Right ventricle myocardium superior (tissue), 1 donor: ENCODE measurements at regions not wholly inside any gene's neighbourhood (a gene's known extent, or its start where the extent isn't known, plus 50 kb on each side); places are given as distances from the start of the nearest gene placed in this dataset.
"Not testable (repeated sequence)": the region's sequence is repeated elsewhere in the genome, so short reads cannot be mapped to it uniquely, and the experiment has no call there.

Experiments
- ATAC-seq: fragments of 200-7000 bp; cut with Tn5 transposase; one replicate; pipeline ENCODE4 v1.9.1; 2020; ENCODE audit warnings: mild to moderate bottlenecking; ENCODE audit not compliant: poor library complexity
- DNase-seq: peaks from one replicate; pipeline ENCODE4 v3.0.0-alpha.2; 2020
- intact Hi-C: fragments of 100-400 bp; cut with DNase I; formaldehyde crosslinking; loops from one replicate; pipeline ENCODE4 v1.11.2; 2022
- donor health status: DM: no; HTN: yes; CAD: no; lungs with severe emphysema.

DNA sequence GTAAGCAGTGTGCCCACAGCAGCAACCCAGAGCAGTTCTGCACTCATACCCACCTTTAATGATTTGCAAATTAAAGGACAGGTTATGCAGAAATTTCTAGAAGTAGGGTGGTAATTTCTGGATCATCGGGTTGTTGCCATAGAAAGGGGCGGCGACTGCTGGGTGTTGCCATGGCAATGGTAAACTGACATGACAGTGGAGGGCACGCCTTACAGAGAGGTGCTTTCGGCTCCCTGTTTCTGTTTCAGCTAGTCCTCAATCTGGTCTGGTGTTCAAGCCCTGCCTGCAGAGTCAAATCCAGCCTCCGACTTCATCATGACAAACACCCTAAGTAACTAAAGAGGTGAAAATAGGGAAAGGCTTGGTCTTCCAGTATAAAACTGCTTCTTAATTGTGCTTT lies 667.7 kb downstream of the SOCS6 start:
- intact Hi-C loops, result no loop called here
- DNase-seq (no peak), ATAC-seq (no peak)

DNA sequence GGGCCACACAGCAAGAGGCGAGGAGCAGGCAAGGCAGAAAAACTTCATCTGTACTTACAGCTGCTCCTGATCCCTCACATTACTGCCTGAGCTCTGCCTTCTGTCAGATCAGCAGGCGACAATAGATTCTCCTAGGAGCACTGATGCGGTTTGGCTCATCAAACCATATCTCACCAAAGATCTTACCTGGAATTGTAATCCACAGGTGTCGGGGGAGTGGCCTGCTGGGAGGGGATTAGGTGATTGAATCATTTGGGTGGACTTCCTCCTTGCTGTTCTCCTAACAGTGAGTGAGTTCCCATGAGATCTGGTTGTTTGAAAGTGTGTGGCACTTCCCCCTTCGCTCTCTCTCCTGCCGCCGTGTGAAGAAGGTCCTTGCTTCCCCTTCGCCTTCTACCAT lies 647.3 kb downstream of the SOCS6 start:
- no peak for DNase-seq
- intact Hi-C loops, result no loop called here

DNA sequence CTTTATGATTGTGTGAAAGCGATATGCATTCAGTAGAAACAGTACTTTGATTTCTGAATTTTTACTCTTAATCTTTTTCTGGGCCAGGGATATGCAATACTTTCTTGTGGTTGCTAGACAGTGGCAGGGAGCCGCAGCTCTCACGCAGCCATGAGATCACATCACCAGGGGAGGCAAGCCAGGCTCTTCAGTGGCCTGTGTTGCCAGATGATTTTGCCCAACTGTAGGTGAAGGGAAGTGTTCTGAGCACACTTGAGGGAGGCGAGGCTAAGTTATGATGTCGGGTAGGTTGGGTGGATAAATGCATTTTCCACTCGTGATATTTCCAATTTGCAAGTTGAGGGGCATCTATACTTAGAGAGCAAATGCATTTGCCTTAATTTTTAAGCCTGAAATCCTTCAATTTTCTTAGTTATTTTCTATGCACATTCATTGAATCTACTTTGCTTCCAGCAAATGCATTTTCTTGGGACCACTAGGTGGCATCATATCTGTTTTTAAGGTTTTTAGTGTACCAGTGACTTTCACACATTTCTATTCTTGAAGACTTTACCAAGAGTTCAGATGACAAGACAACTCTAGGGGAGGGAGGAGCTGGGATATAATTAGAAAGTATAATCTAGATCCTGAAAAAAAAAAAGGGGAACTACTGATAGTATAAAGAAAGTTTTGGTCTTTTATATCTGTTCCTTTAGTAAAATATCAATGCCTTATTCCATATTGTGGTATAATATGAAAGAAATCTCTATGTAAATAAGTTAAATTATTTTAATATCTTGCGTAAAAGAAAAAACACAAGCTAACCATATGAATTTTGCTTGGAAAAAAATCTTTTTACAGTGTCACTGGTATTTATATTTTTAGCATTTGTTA lies 643.3 kb downstream of the SOCS6 start:
- ATAC-seq, result no peak
- DNase-seq, result no peak
- intact Hi-C loops, result no loop called here

More for the DNA sequence above, 647.3 kb downstream of the SOCS6 start:
- ATAC-seq, result no peak

DNA sequence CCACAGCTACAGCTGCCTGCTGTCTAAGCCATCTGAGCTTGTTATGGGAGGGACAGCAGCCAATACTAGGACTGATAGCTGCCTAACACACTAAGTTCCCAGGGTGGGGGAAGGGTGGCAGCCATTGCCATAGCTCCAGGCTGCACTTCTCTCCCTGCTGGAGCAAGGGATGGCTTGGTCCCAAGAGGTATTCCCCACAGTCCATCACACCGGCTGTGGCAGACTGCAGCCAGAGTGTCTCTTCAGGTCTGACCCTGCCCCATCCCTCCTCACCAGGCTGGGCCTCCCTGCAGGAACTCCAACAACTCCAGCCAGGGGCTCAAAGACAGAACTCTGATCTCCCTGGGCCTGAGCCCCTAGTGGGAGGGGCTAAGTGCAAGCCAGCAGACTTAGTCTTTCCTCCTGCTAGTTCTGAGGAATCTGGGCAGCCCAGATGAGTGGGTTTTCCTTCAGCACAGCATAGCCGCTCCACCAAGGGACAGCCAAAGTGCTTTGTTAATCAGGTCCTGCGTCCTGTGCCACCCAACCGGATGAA lies 632.1 kb downstream of the SOCS6 start:
- DNase-seq (no peak), ATAC-seq (no peak)
- intact Hi-C loops, result no loop called here

DNA sequence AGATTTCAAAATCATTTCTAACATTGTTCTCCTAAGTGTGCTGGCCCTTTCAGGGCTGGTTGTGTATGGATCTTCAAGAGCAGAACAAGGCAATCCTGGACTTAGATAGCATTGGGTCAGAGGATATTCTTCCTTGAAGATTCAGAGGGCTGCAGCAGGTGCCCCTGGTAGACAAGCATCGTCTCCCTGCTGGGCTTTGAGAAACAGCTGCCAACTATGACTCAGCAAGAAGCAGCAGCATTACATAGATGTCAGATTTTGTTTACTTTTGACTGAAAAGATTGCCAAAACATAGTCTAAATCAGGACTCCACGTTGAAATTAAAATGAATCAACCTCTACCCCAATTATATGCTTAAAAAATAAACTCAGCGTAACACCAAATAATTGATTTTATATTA lies 618.8 kb downstream of the SOCS6 start:
- intact Hi-C loops, result no loop called here
- ATAC-seq, result no peak
- DNase-seq, result no peak

DNA sequence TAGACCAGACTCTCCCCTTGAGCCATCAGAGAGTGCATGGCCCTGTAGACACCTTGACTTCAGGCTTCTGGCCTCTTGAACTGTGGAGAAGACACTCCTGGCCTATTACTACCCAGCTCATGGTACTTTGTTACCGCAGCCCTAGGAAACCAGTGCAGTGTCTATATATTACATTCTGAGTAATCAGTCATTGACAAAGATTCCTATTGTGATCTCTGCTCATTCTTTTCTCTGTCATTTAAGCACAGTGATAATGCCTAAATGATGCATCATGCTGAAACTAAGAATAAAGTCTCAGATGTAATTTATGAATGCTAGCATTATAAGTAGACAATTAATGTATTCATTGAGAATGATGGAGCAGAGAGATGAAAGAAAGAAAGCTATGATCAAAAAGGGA lies 603.5 kb downstream of the SOCS6 start:
- DNase-seq (no peak), ATAC-seq (no peak)
- intact Hi-C loops, result no loop called here

DNA sequence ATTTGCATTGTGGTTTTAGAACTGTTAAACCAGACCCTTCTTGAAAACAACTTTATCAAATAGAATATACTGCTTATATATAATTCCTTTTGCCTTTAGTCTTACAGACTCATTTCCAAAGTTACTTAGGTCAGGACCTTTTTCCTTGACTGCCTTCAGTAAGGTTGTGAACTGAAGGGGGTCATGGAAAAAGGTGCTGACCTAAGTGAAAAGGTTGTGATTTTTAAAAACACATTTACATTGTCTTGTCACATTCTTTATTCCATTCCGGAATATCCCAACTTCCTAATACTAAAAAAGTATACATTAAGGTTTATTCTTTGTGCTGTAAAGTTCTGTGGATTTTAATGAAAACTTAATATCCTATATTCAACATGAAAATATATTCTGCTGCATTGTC lies 581.4 kb downstream of the SOCS6 start:
- DNase-seq (no peak), ATAC-seq (no peak)
- intact Hi-C loops, result no loop called here

DNA sequence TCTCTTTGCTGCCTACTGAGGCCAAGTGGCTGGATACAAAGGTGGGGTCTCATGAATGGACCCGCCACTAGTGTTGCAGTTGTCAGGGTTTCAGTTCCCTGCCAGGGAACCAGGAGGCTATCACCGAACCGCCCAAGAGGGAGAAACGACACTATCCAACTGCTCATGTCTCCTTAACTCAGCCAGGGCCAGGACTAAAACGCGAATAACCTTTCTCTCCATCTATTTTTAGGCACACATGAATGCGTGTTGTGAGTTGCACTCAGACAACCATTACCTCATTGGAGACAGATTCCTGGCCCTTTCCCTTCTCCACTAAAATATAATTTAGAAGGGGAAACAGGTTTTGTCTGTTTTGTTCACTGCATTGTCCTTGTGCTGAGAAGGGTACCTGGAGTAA lies 559.5 kb downstream of the SOCS6 start:
- intact Hi-C loops, result no loop called here
- DNase-seq (no peak), ATAC-seq (no peak)

DNA sequence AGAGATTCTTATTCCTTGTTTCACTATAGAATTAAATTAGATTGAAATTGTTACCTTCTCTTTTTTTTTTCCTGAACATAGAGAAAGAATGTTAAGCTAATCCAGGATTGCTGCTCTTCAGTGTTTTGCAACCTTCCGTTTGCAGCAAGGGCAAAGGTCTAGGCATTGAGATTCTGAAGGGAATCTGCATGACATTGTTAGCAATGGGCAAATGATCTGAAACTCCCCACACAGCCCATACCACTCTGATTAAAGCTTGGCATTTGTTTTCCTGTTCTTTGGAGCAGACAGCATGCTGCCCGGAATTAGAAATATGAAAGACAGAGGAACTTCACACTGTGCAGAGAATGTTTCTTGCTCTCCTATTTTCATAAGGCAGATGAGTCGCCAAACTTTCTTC lies 551.8 kb downstream of the SOCS6 start:
- no peak for ATAC-seq
- intact Hi-C loops, result no loop called here
- no peak for DNase-seq

DNA sequence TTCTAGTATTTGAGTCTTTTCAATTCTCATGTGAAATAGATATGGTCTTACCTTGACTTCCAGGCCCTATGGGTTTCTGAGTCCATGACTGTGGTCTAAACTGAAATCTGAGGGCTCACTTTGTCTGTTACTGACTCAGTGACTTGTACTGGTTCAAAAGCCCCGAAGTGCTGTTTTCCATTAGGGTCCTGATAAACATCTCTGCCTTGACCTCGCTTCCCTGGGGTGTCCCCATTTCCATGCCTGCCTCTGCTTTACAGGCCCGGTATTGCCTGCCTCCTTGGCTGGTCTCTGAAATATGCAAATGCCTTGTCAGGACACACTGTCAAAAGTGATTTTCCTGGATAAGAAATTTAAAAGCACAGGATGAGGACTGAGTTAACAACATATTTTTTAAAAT lies 538.8 kb downstream of the SOCS6 start:
- ATAC-seq, result no peak
- no peak for DNase-seq
- intact Hi-C loops, result no loop called here

DNA sequence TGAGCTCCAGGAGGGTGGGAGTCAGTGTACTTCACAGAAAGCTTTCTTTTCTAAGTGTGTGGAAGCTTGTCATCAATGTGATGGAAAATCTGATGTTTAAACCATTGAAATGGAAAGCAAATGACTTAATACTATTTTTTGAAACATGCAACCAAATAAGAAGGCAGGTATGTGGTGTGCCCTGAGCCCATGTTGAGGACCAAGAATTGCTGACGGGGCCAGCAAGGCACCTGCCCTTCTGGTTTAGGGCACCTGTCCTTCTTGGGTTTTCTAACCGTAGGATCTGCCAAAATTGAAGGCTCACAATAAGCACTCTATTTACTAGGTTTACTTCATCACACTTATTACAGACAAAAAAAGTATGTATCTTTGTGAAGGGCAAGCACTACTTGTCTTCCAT lies 537.7 kb downstream of the SOCS6 start:
- DNase-seq, result no peak
- intact Hi-C loops, result no loop called here
- no peak for ATAC-seq

DNA sequence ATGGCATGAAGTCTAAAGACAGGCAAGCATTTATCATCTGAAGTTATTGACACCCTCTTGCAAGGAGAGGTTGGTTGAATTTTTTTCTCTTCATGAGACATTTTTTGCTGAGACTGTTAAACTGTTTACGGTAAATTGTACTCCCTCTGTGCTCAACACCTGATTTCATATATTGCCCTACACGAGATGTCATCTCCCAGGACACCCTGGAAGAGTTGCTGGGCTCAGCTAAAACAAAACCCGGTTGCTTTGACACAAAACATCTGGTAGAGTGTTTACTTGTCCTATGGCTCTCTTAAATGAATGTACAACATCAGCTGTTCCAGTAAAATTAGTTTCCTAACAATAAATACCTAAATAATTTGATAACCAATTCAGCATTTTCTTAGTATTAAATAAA lies 533.8 kb downstream of the SOCS6 start:
- no peak for ATAC-seq
- intact Hi-C loops, result no loop called here
- DNase-seq, result no peak

DNA sequence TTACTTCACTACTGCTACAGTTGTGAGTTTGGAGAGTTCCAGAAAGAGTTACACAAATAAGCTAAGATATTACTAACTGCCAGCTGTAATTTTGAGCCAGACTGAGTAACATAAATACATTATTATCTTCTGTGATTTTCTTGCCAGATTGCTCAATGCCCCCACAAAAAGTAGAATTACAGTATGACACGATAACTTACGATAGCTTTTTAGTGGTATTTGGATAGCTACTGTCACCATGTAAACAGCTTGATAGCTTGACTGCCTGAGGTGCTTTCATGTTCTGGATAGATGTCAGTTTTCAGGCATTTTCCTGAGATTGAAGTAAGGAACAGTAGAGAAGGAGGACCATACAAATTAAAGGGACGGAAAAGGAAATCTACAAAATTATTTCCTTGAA lies 533.3 kb downstream of the SOCS6 start:
- DNase-seq (no peak), ATAC-seq (no peak)
- intact Hi-C loops, result no loop called here

DNA sequence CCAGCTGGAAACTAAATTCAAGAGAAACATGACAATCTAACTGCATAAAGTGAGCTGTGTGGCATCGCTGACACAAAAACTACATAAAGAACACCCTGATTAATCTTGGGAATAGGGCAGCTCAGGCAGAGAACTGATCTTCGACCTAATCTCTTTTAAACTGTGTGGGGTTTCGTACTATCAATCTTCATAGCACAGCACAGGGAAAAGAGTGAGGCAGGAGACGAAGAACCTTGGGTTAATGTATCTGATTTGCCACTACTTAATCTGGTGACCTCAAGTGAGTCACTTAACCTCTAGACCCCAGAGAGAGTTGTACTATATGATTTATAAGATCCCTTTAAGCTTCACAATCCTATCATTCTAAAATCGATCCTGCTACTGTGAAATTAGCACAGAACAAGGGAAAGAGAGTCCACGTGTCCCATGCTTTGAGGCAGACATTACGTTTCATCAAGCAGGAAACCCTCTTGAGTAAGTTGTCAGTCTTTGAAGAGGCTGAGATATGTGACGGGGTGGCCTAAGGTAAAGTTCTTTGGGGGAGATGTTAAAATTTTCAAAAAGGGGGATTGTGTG lies 519.7 kb downstream of the SOCS6 start:
- ATAC-seq (no peak), DNase-seq (no peak)
- intact Hi-C loops, result no loop called here

DNA sequence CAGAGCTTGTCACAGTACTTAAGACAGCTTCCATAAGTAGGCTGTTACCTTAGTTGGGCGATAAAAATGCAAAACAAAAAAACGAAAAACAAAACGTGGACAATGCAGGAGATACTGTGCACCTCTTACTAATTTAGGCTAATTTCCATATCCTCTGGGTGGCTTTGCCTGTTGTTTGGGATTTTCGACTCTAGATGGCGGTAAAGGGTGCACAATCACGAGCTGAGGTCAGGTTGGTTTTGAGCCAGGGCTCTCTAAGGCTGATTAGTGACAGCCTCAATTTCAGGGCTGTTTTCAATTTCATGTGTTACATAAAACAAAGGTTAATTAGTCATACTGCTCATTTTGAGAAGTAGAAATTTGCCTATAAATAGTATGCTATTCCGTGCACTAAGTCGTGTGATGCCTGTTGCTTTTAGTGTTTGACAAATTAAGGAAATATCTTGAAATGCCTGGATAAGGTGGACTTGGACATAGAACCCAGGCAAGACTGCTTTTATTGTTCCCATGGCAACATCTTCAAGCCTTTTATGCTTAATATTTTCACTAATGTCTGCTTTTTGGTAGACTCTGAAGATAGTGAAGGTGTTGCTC lies 493.1 kb downstream of the SOCS6 start:
- no peak for ATAC-seq
- DNase-seq, result no peak

DNA sequence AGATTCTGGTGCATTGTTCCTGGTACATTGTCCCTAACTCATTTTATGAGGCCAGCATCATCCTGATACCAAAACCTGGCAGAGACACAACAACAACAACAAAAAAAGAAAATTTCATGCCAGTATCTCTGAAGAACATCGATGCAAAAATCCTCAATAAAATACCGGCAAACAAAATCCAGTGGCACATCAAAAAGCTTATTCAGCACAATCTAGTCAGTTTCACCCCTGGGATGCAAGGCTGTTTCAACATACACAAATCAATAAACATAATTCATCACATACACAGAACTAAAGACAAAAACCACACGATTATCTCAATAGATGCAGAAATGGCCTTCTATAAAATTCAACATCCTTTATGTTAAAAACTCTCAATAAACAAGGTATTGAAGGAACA lies 477.4 kb downstream of the SOCS6 start:
- intact Hi-C loops, ATAC-seq, DNase-seq: not testable (repeated sequence)

More for the DNA sequence above, 493.1 kb downstream of the SOCS6 start:
- intact Hi-C loops, result no loop called here

DNA sequence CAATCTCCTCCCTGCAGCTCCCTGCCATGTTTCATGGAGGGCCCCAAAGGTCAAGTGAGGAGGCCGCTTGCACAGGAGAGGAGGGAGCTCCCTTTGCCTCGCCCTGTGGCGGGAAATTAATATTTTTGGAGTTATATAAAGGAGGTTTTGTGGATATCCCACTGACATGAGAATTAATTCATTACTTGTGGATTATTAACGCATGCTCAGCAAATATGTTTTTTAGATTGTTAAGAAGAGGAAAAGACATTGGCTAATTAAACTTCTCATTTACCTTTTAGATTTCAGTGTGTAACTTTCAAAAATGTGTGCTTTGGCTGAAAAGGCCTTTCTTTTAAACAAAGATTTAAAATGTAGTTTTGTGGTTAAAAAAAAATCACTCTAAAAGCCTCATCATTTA lies 474.0 kb downstream of the SOCS6 start:
- no peak for ATAC-seq
- no peak for DNase-seq
- intact Hi-C loops, result no loop called here

DNA sequence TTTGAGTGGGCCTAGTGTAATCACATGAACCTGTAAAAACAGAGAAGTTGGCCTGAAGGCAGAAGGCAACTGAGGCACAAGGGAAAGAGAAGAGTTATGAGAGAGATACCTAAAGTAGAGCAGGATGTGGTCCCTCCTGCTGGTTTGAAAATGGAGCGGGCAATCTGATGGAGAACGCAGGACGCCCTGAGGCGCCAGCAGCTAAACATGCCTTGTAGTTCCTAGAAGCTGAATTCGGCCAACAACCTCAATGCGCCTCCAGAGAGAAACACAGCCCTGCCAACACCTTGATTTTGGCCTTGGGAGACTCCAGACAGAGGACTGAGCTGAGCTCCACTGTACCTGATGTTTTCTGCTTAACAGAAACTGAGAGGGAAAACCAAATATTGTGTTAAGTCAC lies 469.9 kb downstream of the SOCS6 start:
- ATAC-seq (no peak), DNase-seq (no peak)
- intact Hi-C loops, result no loop called here

DNA sequence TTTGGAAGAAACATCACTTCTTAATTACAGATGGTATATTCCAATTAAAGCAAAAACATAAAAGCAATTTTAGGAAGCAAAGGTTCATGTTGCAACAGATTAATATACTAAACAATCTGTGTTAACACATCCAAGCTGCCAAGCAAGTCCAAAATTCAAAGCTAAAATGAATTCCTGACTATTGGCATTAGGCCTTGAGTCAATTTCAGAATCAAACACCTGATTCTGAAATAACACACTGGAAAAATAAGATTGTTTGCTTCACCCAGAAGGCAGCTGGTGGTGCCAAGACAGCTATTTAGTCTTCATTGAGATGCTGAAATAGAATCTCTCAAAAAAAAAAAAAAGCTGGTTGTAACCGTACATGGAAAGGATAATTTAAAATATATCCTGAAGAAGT lies 465.6 kb downstream of the SOCS6 start:
- ATAC-seq, result no peak
- intact Hi-C loops, result no loop called here
- no peak for DNase-seq

DNA sequence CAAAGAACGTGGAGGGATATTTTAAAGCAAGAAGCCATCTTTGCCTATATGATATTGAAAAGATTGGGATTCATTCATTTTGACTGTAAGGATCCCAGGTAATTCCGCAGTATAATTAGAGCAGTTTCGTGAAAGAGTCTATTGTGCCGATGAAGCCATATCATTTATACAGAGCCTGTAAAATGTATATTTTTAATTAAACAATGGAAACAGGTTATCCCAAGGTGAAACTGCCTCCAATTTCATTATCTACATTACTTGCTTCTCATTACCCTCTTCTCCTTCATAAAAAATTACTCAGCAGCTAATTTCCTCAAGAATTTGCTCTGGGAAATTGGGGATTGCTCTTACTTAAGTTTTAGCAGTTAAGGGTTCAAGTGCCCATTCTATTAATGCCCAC lies 444.1 kb downstream of the SOCS6 start:
- no peak for DNase-seq
- intact Hi-C loops, result no loop called here
- ATAC-seq, result no peak
